Gastrocnemius medialis (tissue), 4 donors: ENCODE measurements at regions not wholly inside any gene's neighbourhood (a gene's known extent, or its start where the extent isn't known, plus 50 kb on each side); places are given as distances from the start of the nearest gene placed in this dataset.

Experiments
- ATAC-seq, 2 donors: fragments of 150-250 bp; one replicate each; pipeline ENCODE4 v1.9.1; 2016
- DNase-seq, 2 donors: peaks; one replicate each; pipeline ENCODE4 v3.0.0-alpha.2; 2019
- H3K27ac ChIP-seq, 4 donors: fragments of 200-600 bp; sonication (generic); 1 replicate in 1 of 4; 2 replicates in 3 of 4; pipeline ENCODE4 v1.5.1; 2016 to 2018; ENCODE audit warnings: mild to moderate bottlenecking in 2 of 4, moderate library complexity in 1 of 4
- H3K27me3 ChIP-seq, 3 donors: fragments of 200-600 bp; sonication (generic) in 2 of 3; 1 replicate in 1 of 3; 2 replicates in 2 of 3; pipeline versions ENCODE4 v1.5.1 to v1.6.0; 2016 to 2019; ENCODE audit warnings: mild to moderate bottlenecking in 1 of 3, moderate library complexity in 1 of 3
- H3K36me3 ChIP-seq, 2 donors: fragments of 200-600 bp; sonication (generic) in 1 of 2; one replicate each; pipeline ENCODE4 v1.5.1; 2017 to 2018
- H3K4me1 ChIP-seq, 2 donors: fragments of 200-600 bp; sonication (generic) in 1 of 2; one replicate each; pipeline ENCODE4 v1.5.1; 2016 to 2017; ENCODE audit warnings: mild to moderate bottlenecking in 2 of 2
- H3K4me3 ChIP-seq, 4 donors: fragments of 200-600 bp; sonication (generic) in 3 of 4; 1 replicate in 1 of 4; 2 replicates in 3 of 4; pipeline ENCODE4 v1.5.1; 2016 to 2019; ENCODE audit warnings: mild to moderate bottlenecking in 2 of 4
- H3K9me3 ChIP-seq, 3 donors: fragments of 200-600 bp; sonication (generic) in 2 of 3; 1 replicate in 1 of 3; 2 replicates in 2 of 3; pipeline ENCODE4 v1.5.1; 2016 to 2019
- POLR2A ChIP-seq, 2 donors: fragments of 450-650 bp; IDR thresholded peaks; one replicate each; pipeline ENCODE4 v1.6.1; 2017; ENCODE audit warnings: antibody characterized with exemption in 2 of 2, mild to moderate bottlenecking in 2 of 2, moderate library complexity in 2 of 2
- in situ Hi-C, 4 donors: fragments of 200-750 bp; cut with MboI; loops; one replicate each; pipeline versions ENCODE4 v1.15.0 to v1.8.0; 2017; ENCODE audit warnings: low sequenced_read_pairs in 4 of 4
- intact Hi-C: fragments of 100-400 bp; cut with DNase I; formaldehyde crosslinking; loops from one replicate; pipeline ENCODE4 v1.15.1; 2023; ENCODE audit warnings: low total_unique reads
- TF ChIP-seq, protein P1 (sequence below), 5 experiments: fragments of 450-650 bp in 3 of 5; fragments of 200-600 bp in 2 of 5; sonication (generic) in 2 of 5; IDR thresholded peaks in 4 of 5; conservative IDR thresholded peaks in 1 of 5; 1 replicate in 4 of 5; 2 replicates in 1 of 5; pipeline ENCODE4 v1.5.1; 2016 to 2019; ENCODE audit warnings: antibody characterized with exemption in 5 of 5, mild to moderate bottlenecking in 3 of 5, moderate library complexity in 3 of 5

DNA sequence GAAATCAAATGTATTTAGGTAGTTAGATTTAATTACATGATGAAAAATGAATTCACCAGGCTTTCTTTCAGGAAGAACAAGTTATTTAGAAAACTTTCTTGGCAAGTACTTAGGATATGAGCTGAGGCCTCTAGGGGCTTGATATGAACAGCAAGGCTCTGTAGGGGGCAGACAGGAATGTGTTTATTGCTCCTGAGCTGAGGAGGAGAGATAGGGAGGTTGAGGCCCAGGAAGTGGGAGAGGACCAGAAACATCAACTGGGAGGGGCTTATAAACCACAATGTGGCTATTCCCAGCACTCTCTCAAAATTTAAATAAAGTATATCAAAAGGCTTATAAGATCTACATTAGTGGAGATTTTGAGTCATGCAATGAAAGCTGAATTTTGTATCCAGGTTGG lies 154.0 kb upstream of the MAF start:
- Histone ChIP-seq H3K4me1 (peaks cover 0 to 7% of the 10 kb centered on the region in 2 donors), H3K27me3 (no peaks in the 10 kb centered on the region), H3K9me3 (no peaks in the 10 kb centered on the region), H3K36me3 (no peaks in the 10 kb centered on the region), H3K4me3 (no peak overlapping the region), H3K27ac (no peak overlapping the region)
- in situ Hi-C loops (no loop called here), intact Hi-C loops (no loop called here)
- DNase-seq (no peak), ATAC-seq (no peak)
- TF ChIP-seq POLR2A (IDR thresholded peaks at IDR 0.05) = no peak
- TF ChIP-seq, protein P1, sequence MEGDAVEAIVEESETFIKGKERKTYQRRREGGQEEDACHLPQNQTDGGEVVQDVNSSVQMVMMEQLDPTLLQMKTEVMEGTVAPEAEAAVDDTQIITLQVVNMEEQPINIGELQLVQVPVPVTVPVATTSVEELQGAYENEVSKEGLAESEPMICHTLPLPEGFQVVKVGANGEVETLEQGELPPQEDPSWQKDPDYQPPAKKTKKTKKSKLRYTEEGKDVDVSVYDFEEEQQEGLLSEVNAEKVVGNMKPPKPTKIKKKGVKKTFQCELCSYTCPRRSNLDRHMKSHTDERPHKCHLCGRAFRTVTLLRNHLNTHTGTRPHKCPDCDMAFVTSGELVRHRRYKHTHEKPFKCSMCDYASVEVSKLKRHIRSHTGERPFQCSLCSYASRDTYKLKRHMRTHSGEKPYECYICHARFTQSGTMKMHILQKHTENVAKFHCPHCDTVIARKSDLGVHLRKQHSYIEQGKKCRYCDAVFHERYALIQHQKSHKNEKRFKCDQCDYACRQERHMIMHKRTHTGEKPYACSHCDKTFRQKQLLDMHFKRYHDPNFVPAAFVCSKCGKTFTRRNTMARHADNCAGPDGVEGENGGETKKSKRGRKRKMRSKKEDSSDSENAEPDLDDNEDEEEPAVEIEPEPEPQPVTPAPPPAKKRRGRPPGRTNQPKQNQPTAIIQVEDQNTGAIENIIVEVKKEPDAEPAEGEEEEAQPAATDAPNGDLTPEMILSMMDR (IDR thresholded peaks at IDR 0.05 in 4 of 5, conservative IDR thresholded peaks at IDR 0.05 in 1 of 5) = no peak

DNA sequence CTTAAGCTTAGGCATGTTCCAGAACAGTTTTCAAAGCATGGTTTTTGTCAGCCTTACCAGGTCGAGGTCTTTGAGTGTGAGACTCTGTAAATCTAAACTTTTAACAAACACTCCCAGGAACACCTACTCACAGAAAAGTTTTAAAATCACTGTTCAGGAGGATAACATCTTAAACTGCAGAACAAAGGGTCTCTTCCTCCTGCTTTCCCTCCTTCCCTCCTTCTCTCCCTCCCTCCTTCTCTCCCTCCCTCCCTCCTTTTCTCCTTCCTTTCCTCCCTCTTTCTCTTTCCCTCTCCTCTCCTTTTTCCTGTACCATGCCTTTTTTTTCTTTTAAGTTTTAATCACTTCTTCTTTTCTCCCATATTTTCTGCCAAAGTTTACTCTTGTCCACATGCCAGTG lies 153.5 kb upstream of the MAF start:
- in situ Hi-C loops = no loop called here
- no peak for DNase-seq
- H3K36me3 ChIP-seq = no peaks in the 10 kb centered on the region
- no peaks in the 10 kb centered on the region for H3K9me3 ChIP-seq
- intact Hi-C loops = no loop called here
- ATAC-seq = no peak
- H3K27me3 ChIP-seq = no peaks in the 10 kb centered on the region
- no peak overlapping the region for H3K27ac ChIP-seq
- H3K4me1 ChIP-seq = peaks cover 0 to 7% of the 10 kb centered on the region in 2 donors
- H3K4me3 ChIP-seq = no peak overlapping the region
- no peak for TF ChIP-seq POLR2A (IDR thresholded peaks at IDR 0.05)
- TF ChIP-seq, protein P1 (IDR thresholded peaks at IDR 0.05 in 4 of 5, conservative IDR thresholded peaks at IDR 0.05 in 1 of 5) = no peak

DNA sequence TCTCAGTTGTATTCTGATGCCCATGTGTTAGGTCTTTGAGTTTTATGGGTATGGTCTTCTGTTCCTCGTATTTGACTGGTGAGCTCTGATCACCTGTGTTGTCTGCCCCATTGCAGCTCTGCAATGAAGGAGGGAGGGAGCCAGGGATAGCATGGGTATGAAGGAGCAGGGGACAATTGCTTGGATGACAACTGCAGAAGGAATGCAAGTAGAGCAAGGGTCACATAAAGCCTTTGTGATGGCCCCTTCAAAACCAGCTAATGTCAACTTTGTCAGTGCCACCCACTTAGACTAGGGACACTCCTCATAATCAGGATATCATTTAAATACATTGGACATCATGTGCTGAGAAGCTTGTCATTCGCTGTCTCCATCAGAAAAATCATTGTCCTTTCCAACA lies 152.7 kb upstream of the MAF start:
- H3K4me1 ChIP-seq = peaks cover 0 to 7% of the 10 kb centered on the region in 2 donors
- DNase-seq (no peak), ATAC-seq (no peak)
- intact Hi-C loops (no loop called here), in situ Hi-C loops (no loop called here)
- H3K36me3 ChIP-seq = no peaks in the 10 kb centered on the region
- no peak for TF ChIP-seq POLR2A (IDR thresholded peaks at IDR 0.05)
- TF ChIP-seq, protein P1 (IDR thresholded peaks at IDR 0.05 in 4 of 5, conservative IDR thresholded peaks at IDR 0.05 in 1 of 5) = no peak
- H3K27me3 ChIP-seq = no peaks in the 10 kb centered on the region
- H3K4me3 ChIP-seq = no peak overlapping the region
- H3K9me3 ChIP-seq = no peaks in the 10 kb centered on the region
- H3K27ac ChIP-seq = no peak overlapping the region

DNA sequence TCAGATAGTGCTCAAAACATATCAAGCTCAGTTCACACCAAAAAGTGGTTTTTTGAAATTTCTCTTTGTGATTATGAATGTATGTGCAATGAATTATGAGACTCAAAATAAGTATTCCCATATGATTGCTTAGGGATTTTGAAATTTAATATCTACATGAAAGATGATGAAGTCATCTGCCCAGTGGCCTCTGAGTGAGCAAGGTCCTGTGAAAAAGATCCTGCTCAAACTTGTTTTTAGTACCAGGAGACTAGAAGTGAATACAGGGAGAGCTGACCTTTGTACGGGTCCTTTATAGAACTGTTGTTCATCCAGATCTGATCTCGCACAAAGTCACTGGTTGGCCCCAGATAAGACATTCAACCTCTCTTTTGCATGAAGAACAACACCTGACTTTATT lies 151.9 kb upstream of the MAF start:
- TF ChIP-seq, protein P1 (IDR thresholded peaks at IDR 0.05 in 4 of 5, conservative IDR thresholded peaks at IDR 0.05 in 1 of 5) = no peak
- no peak for TF ChIP-seq POLR2A (IDR thresholded peaks at IDR 0.05)
- H3K27me3 ChIP-seq = no peaks in the 10 kb centered on the region
- H3K27ac ChIP-seq = no peak overlapping the region
- H3K36me3 ChIP-seq = no peaks in the 10 kb centered on the region
- in situ Hi-C loops (no loop called here), intact Hi-C loops (no loop called here)
- H3K4me3 ChIP-seq = no peak overlapping the region
- no peak for DNase-seq
- H3K4me1 ChIP-seq = peaks cover 0 to 7% of the 10 kb centered on the region in 2 donors
- no peak for ATAC-seq
- no peaks in the 10 kb centered on the region for H3K9me3 ChIP-seq

DNA sequence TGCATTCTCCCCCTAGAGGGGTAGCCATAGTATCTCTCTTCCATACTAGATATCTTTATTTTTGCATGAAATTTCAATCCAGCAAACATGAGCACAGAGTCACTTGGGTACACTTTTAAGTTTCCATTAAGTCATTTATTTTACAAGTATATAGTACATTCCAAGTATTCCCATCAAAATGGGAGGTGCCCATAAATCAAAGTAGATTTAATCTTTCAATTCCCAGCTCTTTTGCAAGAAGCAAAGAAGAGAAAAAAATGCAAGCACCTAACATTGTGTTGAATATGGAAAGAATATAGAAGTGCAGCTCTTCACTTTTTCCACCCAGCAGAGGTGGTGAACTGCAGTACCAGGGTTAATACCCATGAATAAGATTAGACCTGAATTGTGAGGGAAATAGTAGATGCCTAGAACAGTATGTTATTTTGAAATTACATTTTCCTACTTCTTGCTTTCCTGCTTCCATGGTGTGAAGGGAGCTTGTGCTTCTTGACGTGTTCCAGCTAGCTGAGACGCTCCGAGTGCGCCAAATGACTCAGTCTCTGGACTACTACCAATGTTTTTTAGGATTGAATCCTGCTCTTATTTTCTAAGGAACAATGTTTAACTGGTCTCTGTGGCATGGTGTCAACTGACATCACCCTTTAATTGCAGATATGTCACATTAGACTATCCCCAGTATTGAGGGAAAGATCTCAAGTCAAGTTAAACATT lies 151.1 kb upstream of the MAF start:
- Histone ChIP-seq H3K4me1 (peaks cover 0 to 7% of the 10 kb centered on the region in 2 donors), H3K27ac (no peak overlapping the region), H3K27me3 (no peaks in the 10 kb centered on the region), H3K4me3 (no peak overlapping the region), H3K9me3 (no peaks in the 10 kb centered on the region), H3K36me3 (no peaks in the 10 kb centered on the region)
- in situ Hi-C loops = no loop called here
- peak; percentile 26 to 34 for DNase-seq
- peak in 1 of 2 donors; percentile 50 for ATAC-seq
- intact Hi-C loops = no loop called here
- TF ChIP-seq, protein P1 (IDR thresholded peaks at IDR 0.05 in 4 of 5, conservative IDR thresholded peaks at IDR 0.05 in 1 of 5) = no peak
- no peak for TF ChIP-seq POLR2A (IDR thresholded peaks at IDR 0.05)
